T47D (cell line): ENCODE measurements at regions not wholly inside any gene's neighbourhood (a gene's known extent, or its start where the extent isn't known, plus 50 kb on each side); places are given as distances from the start of the nearest gene placed in this dataset.
"Not testable (repeated sequence)": the region's sequence is repeated elsewhere in the genome, so short reads cannot be mapped to it uniquely, and the experiment has no call there.

Experiments
- DNase-seq, 2 experiments: peaks; one replicate each; pipeline versions ENCODE4 v3.0.0 to v3.0.0-alpha.2; 2011 to 2012; ENCODE audit warnings: low read depth in 1 of 2, low spot score in 1 of 2
- JUND ChIP-seq: IDR thresholded peaks from 2 replicates; pipeline ENCODE4 v1.6.1; 2012; ENCODE audit warnings: low read depth
- in situ Hi-C: cut with HindIII; loops from 2 replicates; pipeline ENCODE4 v1.10.0; 2016; ENCODE audit warnings: low sequenced_read_pairs, low pct_unique_long_range_greater_than_20kb

GRCh38 chr5:131107128-131107527 lies 57.9 kb downstream of the HINT1 start:
- DNase-seq, result no peak
- in situ Hi-C loops, result no loop called here
- TF ChIP-seq JUND, result no peak

GRCh38 chr5:131104169-131104808 lies 60.8 kb downstream of the HINT1 start:
- TF ChIP-seq JUND, result no peak
- in situ Hi-C loops, result no loop called here

GRCh38 chr5:131096774-131097710 lies 68.0 kb downstream of the HINT1 start:
- no peak for TF ChIP-seq JUND

More at GRCh38 chr5:131104169-131104808, 60.8 kb downstream of the HINT1 start:
- no peak for DNase-seq

GRCh38 chr5:131095561-131095960 lies 69.5 kb downstream of the HINT1 start:
- DNase-seq, in situ Hi-C loops: not testable (repeated sequence)

More at GRCh38 chr5:131096774-131097710, 68.0 kb downstream of the HINT1 start:
- no peak for DNase-seq
- in situ Hi-C loops, result no loop called here

- no peak for TF ChIP-seq JUND
- in situ Hi-C loops, result no loop called here
- no peak for DNase-seq
Measured at GRCh38 chr5:131084436-131084835, 80.6 kb downstream of the HINT1 start.

- no peak for TF ChIP-seq JUND
- in situ Hi-C loops, result no loop called here
- DNase-seq, result no peak
Measured at GRCh38 chr5:131081913-131082488, 83.1 kb downstream of the HINT1 start.

- DNase-seq, result no peak
- in situ Hi-C loops, result no loop called here
- TF ChIP-seq JUND, result no peak
Measured at GRCh38 chr5:131081374-131081773, 83.7 kb downstream of the HINT1 start.

- TF ChIP-seq JUND, result no peak
- DNase-seq, result no peak
- in situ Hi-C loops, result no loop called here
Measured at GRCh38 chr5:131079232-131079631, 85.8 kb downstream of the HINT1 start.

- in situ Hi-C loops, result no loop called here
- TF ChIP-seq JUND, result no peak
- no peak for DNase-seq
Measured at GRCh38 chr5:131068893-131069643, 96.0 kb downstream of the HINT1 start.

- no peak for DNase-seq
- in situ Hi-C loops, result no loop called here
- TF ChIP-seq JUND, result no peak
Measured at GRCh38 chr5:131068076-131068475, 97.0 kb downstream of the HINT1 start.

GRCh38 chr5:131067636-131068035 lies 97.4 kb downstream of the HINT1 start:
- in situ Hi-C loops, result no loop called here
- TF ChIP-seq JUND, result no peak
- no peak for DNase-seq

GRCh38 chr5:131064669-131065371 lies 100.2 kb downstream of the HINT1 start:
- in situ Hi-C loops, result no loop called here
- no peak for DNase-seq
- TF ChIP-seq JUND, result no peak
